C1 segment of cervical spinal cord (tissue), 14 donors: ENCODE measurements at regions not wholly inside any gene's neighbourhood (a gene's known extent, or its start where the extent isn't known, plus 50 kb on each side); places are given as distances from the start of the nearest gene placed in this dataset.

Experiments
- DNase-seq, 14 donors: peaks; one replicate each; lab custom pipeline; 2025; lab: John Stamatoyannopoulos, UW

- no peak for DNase-seq
These were observed 1733.7 kb upstream of the PCDH20 start for GRCh38 chr13:63149375-63149774.

- no peak for DNase-seq
These were observed 1723.6 kb upstream of the PCDH20 start for GRCh38 chr13:63139277-63139676.

GRCh38 chr13:63129995-63130394 lies 1714.3 kb upstream of the PCDH20 start:
- DNase-seq = no peak

GRCh38 chr13:63128716-63129115 lies 1713.1 kb upstream of the PCDH20 start:
- DNase-seq = no peak

GRCh38 chr13:63124863-63125262 lies 1709.2 kb upstream of the PCDH20 start:
- DNase-seq = no peak

- no peak for DNase-seq
These were observed 1705.2 kb upstream of the PCDH20 start for GRCh38 chr13:63120883-63121282.

GRCh38 chr13:63117710-63118109 lies 1702.1 kb upstream of the PCDH20 start:
- DNase-seq = no peak

- DNase-seq = no peak
These were observed 1697.2 kb upstream of the PCDH20 start for GRCh38 chr13:63112799-63113395.

- no peak for DNase-seq
These were observed 1694.8 kb upstream of the PCDH20 start for GRCh38 chr13:63110466-63110865.

GRCh38 chr13:63107179-63107943 lies 1691.7 kb upstream of the PCDH20 start:
- no peak for DNase-seq

- DNase-seq = no peak
These were observed 1679.1 kb upstream of the PCDH20 start for GRCh38 chr13:63094717-63095116.

GRCh38 chr13:63093907-63094469 lies 1678.3 kb upstream of the PCDH20 start:
- no peak for DNase-seq

GRCh38 chr13:63092456-63092855 lies 1676.8 kb upstream of the PCDH20 start:
- no peak for DNase-seq

GRCh38 chr13:63090524-63090923 lies 1674.9 kb upstream of the PCDH20 start:
- DNase-seq = no peak

GRCh38 chr13:63088226-63088625 lies 1672.6 kb upstream of the PCDH20 start:
- DNase-seq = no peak

GRCh38 chr13:63086286-63086685 lies 1670.6 kb upstream of the PCDH20 start:
- DNase-seq = no peak

GRCh38 chr13:63085851-63086250 lies 1670.2 kb upstream of the PCDH20 start:
- no peak for DNase-seq

- DNase-seq = no peak
These were observed 1665.9 kb upstream of the PCDH20 start for GRCh38 chr13:63081400-63082014.

GRCh38 chr13:63075126-63075525 lies 1659.5 kb upstream of the PCDH20 start:
- DNase-seq = no peak

GRCh38 chr13:63050287-63050686 lies 1634.6 kb upstream of the PCDH20 start:
- DNase-seq = no peak

GRCh38 chr13:63048653-63049052 lies 1633.0 kb upstream of the PCDH20 start:
- no peak for DNase-seq

GRCh38 chr13:63044589-63045313 lies 1629.1 kb upstream of the PCDH20 start:
- DNase-seq = no peak
